BE2C (cell line): ENCODE measurements at regions not wholly inside any gene's neighbourhood (a gene's known extent, or its start where the extent isn't known, plus 50 kb on each side); places are given as distances from the start of the nearest gene placed in this dataset.
A peak's percentile ranks its signal among the peaks of the same experiment; 100 is the strongest.
"Not testable (repeated sequence)": the region's sequence is repeated elsewhere in the genome, so short reads cannot be mapped to it uniquely, and the experiment has no call there.

Experiments used
- DNase-seq: peaks from one replicate; pipeline ENCODE4 v3.0.0-alpha.2; 2020
- H3K27me3 ChIP-seq: fragments of 250-450 bp; sonication (Bioruptor Pico); 2 replicates; pipeline ENCODE4 v1.5.1; 2020; ENCODE audit warnings: mild to moderate bottlenecking
- H3K36me3 ChIP-seq: fragments of 250-450 bp; sonication (Bioruptor Pico); 2 replicates; pipeline ENCODE4 v1.5.1; 2020; ENCODE audit warnings: mild to moderate bottlenecking
- H3K4me1 ChIP-seq: fragments of 250-450 bp; sonication (Bioruptor Pico); 2 replicates; pipeline ENCODE4 v1.5.1; 2020
- H3K4me3 ChIP-seq: 2 replicates; pipeline ENCODE4 v1.5.1; 2011; ENCODE audit warnings: low read depth, low read length
- H3K9me3 ChIP-seq: fragments of 250-450 bp; sonication (Bioruptor Pico); 2 replicates; pipeline ENCODE4 v1.5.1; 2020
- CTCF ChIP-seq: IDR thresholded peaks from 2 replicates; pipeline ENCODE4 v1.5.1; 2012; ENCODE audit warnings: mild to moderate bottlenecking, low read depth, low read length

- no peak for TF ChIP-seq CTCF
- no peaks in the 10 kb centered on the region for H3K9me3 ChIP-seq
- no peaks in the 10 kb centered on the region for H3K4me1 ChIP-seq
Measured at GRCh38 chrX:69431420-69431819, 72.7 kb upstream of the NALF2 start.

GRCh38 chrX:69430785-69431184 lies 73.3 kb upstream of the NALF2 start:
- Histone ChIP-seq H3K4me1 (no peaks in the 10 kb centered on the region), H3K27me3 (no peaks in the 10 kb centered on the region), H3K4me3 (no peak overlapping the region), H3K36me3 (no peaks in the 10 kb centered on the region), H3K9me3 (no peaks in the 10 kb centered on the region)
- DNase-seq = no peak
- no peak for TF ChIP-seq CTCF

More at GRCh38 chrX:69431420-69431819, 72.7 kb upstream of the NALF2 start:
- Histone ChIP-seq H3K36me3 (no peaks in the 10 kb centered on the region), H3K27me3 (no peaks in the 10 kb centered on the region), H3K4me3 (no peak overlapping the region)
- no peak for DNase-seq

- no peak overlapping the region for H3K4me3 ChIP-seq
- H3K9me3 ChIP-seq = no peaks in the 10 kb centered on the region
- no peaks in the 10 kb centered on the region for H3K36me3 ChIP-seq
- no peak for DNase-seq
- H3K4me1 ChIP-seq = no peaks in the 10 kb centered on the region
- H3K27me3 ChIP-seq = no peaks in the 10 kb centered on the region
- no peak for TF ChIP-seq CTCF
Measured at GRCh38 chrX:69429339-69430015, 74.6 kb upstream of the NALF2 start.

GRCh38 chrX:69428216-69428615 lies 75.9 kb upstream of the NALF2 start:
- Histone ChIP-seq H3K4me1 (no peaks in the 10 kb centered on the region), H3K9me3 (no peaks in the 10 kb centered on the region), H3K27me3 (no peaks in the 10 kb centered on the region), H3K4me3 (no peak overlapping the region), H3K36me3 (no peaks in the 10 kb centered on the region)
- DNase-seq = no peak
- no peak for TF ChIP-seq CTCF

GRCh38 chrX:69424910-69425309 lies 79.2 kb upstream of the NALF2 start:
- no peak for TF ChIP-seq CTCF
- DNase-seq = peak; percentile 11
- Histone ChIP-seq H3K36me3 (no peaks in the 10 kb centered on the region), H3K4me3 (no peak overlapping the region), H3K9me3 (no peaks in the 10 kb centered on the region), H3K4me1 (no peaks in the 10 kb centered on the region), H3K27me3 (no peaks in the 10 kb centered on the region)

- no peak for DNase-seq
- peak; percentile 47 for TF ChIP-seq CTCF
- no peak overlapping the region for H3K4me3 ChIP-seq
- H3K9me3 ChIP-seq = no peaks in the 10 kb centered on the region
- H3K4me1 ChIP-seq = no peaks in the 10 kb centered on the region
- no peaks in the 10 kb centered on the region for H3K27me3 ChIP-seq
- H3K36me3 ChIP-seq = no peaks in the 10 kb centered on the region
Measured at GRCh38 chrX:69424161-69424560, 80.0 kb upstream of the NALF2 start.

GRCh38 chrX:69422208-69422607 lies 81.9 kb upstream of the NALF2 start:
- not testable (repeated sequence) for H3K36me3 ChIP-seq, DNase-seq, H3K9me3 ChIP-seq, H3K4me3 ChIP-seq, H3K27me3 ChIP-seq, H3K4me1 ChIP-seq
